ENCODE measurements at regions not wholly inside any gene's neighbourhood (a gene's known extent, or its start where the extent isn't known, plus 50 kb on each side); places are given as distances from the start of the nearest gene placed in this dataset.

DNA sequence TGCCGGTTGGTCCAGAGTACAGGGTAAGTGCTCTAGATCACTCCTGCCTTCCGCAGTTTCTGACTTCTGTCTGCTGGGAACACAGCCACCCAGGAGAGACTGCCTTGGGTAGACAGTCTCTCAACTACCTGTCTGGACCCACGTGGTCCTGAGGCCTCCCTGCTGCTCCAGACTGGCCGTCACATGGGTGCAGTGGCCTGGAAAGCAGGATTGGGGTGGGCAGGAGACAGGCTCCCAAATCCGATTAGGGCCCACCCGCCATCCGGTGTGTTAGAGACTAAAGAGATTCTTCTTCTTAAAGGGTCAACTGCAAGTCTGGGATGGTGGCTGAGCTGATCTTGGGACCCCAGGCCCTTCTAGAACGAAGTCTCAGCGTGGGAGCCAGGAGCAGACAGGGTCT is 105.5 kb downstream of the EBNA1BP2 start:
- TF ChIP-seq POLR2A (IDR thresholded peaks at IDR 0.05) (no peak), POLR2AphosphoS5 (IDR thresholded peaks at IDR 0.05; ENCODE audit: insufficient read depth in 1 of 2, low read depth in 1 of 2) (no peak)
- TF ChIP-seq, protein P1, sequence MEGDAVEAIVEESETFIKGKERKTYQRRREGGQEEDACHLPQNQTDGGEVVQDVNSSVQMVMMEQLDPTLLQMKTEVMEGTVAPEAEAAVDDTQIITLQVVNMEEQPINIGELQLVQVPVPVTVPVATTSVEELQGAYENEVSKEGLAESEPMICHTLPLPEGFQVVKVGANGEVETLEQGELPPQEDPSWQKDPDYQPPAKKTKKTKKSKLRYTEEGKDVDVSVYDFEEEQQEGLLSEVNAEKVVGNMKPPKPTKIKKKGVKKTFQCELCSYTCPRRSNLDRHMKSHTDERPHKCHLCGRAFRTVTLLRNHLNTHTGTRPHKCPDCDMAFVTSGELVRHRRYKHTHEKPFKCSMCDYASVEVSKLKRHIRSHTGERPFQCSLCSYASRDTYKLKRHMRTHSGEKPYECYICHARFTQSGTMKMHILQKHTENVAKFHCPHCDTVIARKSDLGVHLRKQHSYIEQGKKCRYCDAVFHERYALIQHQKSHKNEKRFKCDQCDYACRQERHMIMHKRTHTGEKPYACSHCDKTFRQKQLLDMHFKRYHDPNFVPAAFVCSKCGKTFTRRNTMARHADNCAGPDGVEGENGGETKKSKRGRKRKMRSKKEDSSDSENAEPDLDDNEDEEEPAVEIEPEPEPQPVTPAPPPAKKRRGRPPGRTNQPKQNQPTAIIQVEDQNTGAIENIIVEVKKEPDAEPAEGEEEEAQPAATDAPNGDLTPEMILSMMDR (IDR thresholded peaks at IDR 0.05): no peak

Data from vagina (tissue), 2 donors.